ENCODE measurements at regions not wholly inside any gene's neighbourhood (a gene's known extent, or its start where the extent isn't known, plus 50 kb on each side); places are given as distances from the start of the nearest gene placed in this dataset.

DNA sequence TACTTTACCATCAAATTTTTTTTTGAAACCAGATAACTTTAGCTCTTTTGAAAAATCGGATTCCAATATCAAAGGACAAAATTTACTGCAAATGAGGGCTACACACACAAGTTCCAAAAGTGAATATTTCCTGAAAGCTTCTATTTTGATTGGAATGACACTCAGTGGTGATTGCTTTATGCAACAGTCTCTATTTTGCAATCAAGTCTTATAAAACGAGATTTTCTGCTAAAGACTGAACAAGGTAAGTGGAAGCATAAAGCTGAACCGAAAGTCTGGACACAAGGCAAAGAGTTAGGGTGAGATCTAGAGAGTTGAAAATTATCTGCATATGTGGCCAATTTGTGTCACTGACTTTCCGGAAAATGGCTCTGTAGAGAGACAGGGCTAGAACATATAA, 145.0 kb upstream of the OSR1 start:
- no peak for TF ChIP-seq CTCF (IDR thresholded peaks at IDR 0.05)
- Mint-ChIP-seq H3K4me3 (no peak overlapping the region), H3K27ac (peak overlapping the region; percentile 92), H3K27me3 (ENCODE audit: low read depth, poor library complexity) (peaks cover 4% of the 10 kb centered on the region), H3K36me3 (ENCODE audit: low read depth) (peaks cover 24% of the 10 kb centered on the region), H3K9me3 (peaks cover 23% of the 10 kb centered on the region), H3K4me1 (peaks cover 39% of the 10 kb centered on the region)
- no peak for DNase-seq

DNA sequence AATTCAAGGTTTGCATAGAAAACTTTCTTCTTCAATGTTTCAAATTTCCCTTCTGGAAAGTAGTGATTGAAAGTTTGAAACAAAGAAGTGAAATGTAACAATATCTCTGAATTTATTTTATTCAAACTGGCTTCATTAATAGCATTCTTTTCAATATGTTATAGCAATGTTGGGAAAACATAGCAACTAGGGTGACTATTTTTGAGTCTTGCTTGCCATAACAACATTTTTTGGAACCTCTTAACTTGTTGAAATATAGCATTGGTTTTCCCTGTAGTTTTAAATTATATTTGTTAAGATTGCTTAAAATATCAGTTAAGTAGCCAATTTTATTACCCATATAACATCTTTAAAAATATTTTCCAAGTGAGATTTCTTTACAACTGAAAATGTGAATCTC, 141.7 kb upstream of the OSR1 start:
- H3K36me3 Mint-ChIP-seq (ENCODE audit: low read depth) = peaks cover 19% of the 10 kb centered on the region
- H3K27ac Mint-ChIP-seq = no peak overlapping the region
- H3K9me3 Mint-ChIP-seq = peaks cover 23% of the 10 kb centered on the region
- no peak for DNase-seq
- no peaks in the 10 kb centered on the region for H3K27me3 Mint-ChIP-seq (ENCODE audit: low read depth, poor library complexity)
- H3K4me3 Mint-ChIP-seq = no peak overlapping the region
- peaks cover 27% of the 10 kb centered on the region for H3K4me1 Mint-ChIP-seq
- no peak for TF ChIP-seq CTCF (IDR thresholded peaks at IDR 0.05)

GRCh38 chr2:19496646-19497045, 138.2 kb upstream of the OSR1 start:
- DNase-seq = no peak
- Mint-ChIP-seq H3K27me3 (ENCODE audit: low read depth, poor library complexity) (no peaks in the 10 kb centered on the region), H3K4me3 (no peak overlapping the region), H3K9me3 (peaks cover 5% of the 10 kb centered on the region), H3K27ac (no peak overlapping the region), H3K4me1 (peaks cover 25% of the 10 kb centered on the region), H3K36me3 (ENCODE audit: low read depth) (peaks cover 3% of the 10 kb centered on the region)
- no peak for TF ChIP-seq CTCF (IDR thresholded peaks at IDR 0.05)

DNA sequence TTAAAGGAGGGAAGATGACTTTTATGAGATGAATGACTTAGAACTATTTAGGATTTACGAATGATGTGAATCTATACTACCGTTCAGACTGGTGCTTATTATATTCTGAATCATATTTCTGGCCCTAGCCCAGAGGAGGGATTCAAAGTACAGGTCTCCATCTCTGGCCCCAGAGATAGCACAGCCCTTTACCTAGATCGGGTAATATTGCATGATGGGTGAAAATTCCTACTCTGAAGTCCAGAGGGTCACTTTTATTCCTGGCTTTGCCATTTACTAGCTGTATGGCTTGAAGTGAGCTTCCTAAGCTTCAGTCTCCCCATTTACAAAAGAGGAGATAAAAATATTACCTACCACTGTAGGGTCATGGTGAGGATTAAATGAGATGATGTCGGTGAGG, 135.8 kb upstream of the OSR1 start:
- no peak overlapping the region for H3K4me3 Mint-ChIP-seq

DNA sequence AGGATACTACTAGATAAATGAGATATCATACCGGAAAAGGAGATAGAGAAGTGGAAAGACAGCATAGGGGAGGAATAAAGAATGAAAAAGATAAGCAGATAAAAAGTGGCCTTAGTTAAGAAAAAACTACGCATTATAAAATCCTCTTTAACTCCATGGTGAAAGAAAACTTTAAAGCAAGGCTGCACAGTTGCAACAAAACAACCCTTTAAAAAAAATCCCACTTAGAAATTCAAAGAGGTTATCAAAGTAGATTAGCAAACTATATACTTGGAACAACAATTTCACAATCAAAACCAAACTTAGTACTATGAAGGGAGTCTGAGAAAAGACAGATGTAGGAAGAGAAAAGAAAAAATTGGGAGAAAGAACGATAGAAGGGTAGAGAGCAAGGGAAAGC, 133.4 kb upstream of the OSR1 start:
- TF ChIP-seq CTCF (IDR thresholded peaks at IDR 0.05) = no peak
- Mint-ChIP-seq H3K27ac (peak overlapping the region; percentile 16), H3K4me1 (peaks cover 43% of the 10 kb centered on the region), H3K27me3 (ENCODE audit: low read depth, poor library complexity) (no peaks in the 10 kb centered on the region), H3K4me3 (no peak overlapping the region), H3K36me3 (ENCODE audit: low read depth) (no peaks in the 10 kb centered on the region), H3K9me3 (no peaks in the 10 kb centered on the region)
- DNase-seq = no peak

More for the DNA sequence above, 135.8 kb upstream of the OSR1 start:
- no peaks in the 10 kb centered on the region for H3K36me3 Mint-ChIP-seq (ENCODE audit: low read depth)
- DNase-seq = no peak
- peaks cover 46% of the 10 kb centered on the region for H3K4me1 Mint-ChIP-seq
- no peak for TF ChIP-seq CTCF (IDR thresholded peaks at IDR 0.05)
- no peaks in the 10 kb centered on the region for H3K27me3 Mint-ChIP-seq (ENCODE audit: low read depth, poor library complexity)
- no peaks in the 10 kb centered on the region for H3K9me3 Mint-ChIP-seq
- H3K27ac Mint-ChIP-seq = no peak overlapping the region

DNA sequence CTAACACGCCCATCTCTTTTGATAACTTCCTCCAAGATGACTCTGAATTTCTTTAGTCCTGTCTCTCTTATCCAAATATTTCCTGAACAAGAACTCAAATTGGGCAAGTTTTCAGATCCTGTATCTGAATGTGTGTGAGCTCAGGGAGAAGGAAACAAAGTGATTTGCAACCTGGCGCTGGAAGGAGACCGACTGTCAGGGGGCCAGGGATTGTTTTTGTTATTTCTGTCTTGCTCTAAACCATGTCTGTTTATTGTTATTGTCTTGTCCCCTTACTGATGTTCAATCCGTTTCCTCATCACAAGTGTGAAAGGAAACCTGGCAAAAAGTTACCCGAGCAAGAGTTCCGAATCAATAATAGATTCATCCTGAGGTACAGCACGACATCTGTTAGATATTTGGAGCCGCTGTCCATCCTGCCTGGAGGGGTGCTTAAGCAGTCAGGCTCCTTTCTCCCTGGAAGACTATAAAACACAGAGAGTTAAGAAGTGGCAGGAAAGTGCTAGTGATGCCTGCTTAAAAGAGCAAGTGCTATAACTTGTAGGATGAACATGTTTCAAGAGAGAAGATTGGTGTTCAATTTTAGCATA, 132.5 kb upstream of the OSR1 start:
- peaks cover 43% of the 10 kb centered on the region for H3K4me1 Mint-ChIP-seq
- no peak for TF ChIP-seq CTCF (IDR thresholded peaks at IDR 0.05)
- H3K36me3 Mint-ChIP-seq (ENCODE audit: low read depth) = no peaks in the 10 kb centered on the region
- no peaks in the 10 kb centered on the region for H3K27me3 Mint-ChIP-seq (ENCODE audit: low read depth, poor library complexity)
- H3K4me3 Mint-ChIP-seq = peak overlapping the region; percentile 41
- H3K27ac Mint-ChIP-seq = peak overlapping the region; percentile 91
- H3K9me3 Mint-ChIP-seq = no peaks in the 10 kb centered on the region
- no peak for DNase-seq
